Activated naive CD4-positive, alpha-beta T cell treated with anti-CD3 and anti-CD28 coated beads, Interleukin-2, amount 50 U/mL, for 24 hours (primary cell): ENCODE measurements at regions not wholly inside any gene's neighbourhood (a gene's known extent, or its start where the extent isn't known, plus 50 kb on each side); places are given as distances from the start of the nearest gene placed in this dataset.
A peak's percentile ranks its signal among the peaks of the same experiment; 100 is the strongest.
"Not testable (repeated sequence)": the region's sequence is repeated elsewhere in the genome, so short reads cannot be mapped to it uniquely, and the experiment has no call there.

ENCODE experiments used
- H3K27ac Mint-ChIP-seq: one replicate; pipeline ENCODE4 v1.8.0; 2021; ENCODE audit warnings: mild to moderate bottlenecking, mixed read lengths
- H3K27me3 Mint-ChIP-seq: one replicate; pipeline ENCODE4 v1.8.0; 2021; ENCODE audit warnings: mixed read lengths
- H3K36me3 Mint-ChIP-seq: one replicate; pipeline ENCODE4 v1.8.0; 2021; ENCODE audit warnings: mixed read lengths
- H3K4me1 Mint-ChIP-seq: one replicate; pipeline ENCODE4 v1.8.0; 2021; ENCODE audit warnings: mixed read lengths
- H3K4me3 Mint-ChIP-seq: one replicate; pipeline ENCODE4 v1.8.0; 2021; ENCODE audit warnings: mild to moderate bottlenecking, mixed read lengths
- H3K9me3 Mint-ChIP-seq: one replicate; pipeline ENCODE4 v1.8.0; 2021; ENCODE audit warnings: mixed read lengths

- Mint-ChIP-seq H3K4me1 (peaks cover 53% of the 10 kb centered on the region), H3K9me3 (peaks cover 13% of the 10 kb centered on the region), H3K27ac (no peak overlapping the region), H3K4me3 (no peak overlapping the region), H3K27me3 (no peaks in the 10 kb centered on the region), H3K36me3 (no peaks in the 10 kb centered on the region)
These were observed 70.1 kb upstream of the TAB2 start for GRCh38 chr6:149247385-149247763.

DNA sequence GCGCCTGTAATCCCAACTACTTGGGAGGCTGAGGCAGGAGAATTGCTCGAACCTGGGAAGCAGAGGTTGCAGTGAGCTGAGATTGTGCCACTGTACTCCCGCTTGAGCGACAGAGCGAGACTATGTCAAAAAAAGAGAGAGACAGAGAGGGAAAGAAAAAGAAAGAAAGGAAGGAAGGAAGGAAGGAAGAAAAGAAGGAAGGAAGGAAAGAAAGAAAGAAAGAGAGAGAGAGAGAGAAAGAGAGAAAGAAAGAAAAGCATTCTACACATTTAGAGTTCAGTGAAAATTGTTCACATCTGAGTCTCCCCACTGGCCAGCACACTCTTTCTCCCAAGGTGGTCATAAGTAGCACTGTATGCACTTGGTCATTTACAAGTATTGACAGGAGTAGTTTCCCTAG is 69.2 kb upstream of the TAB2 start:
- peaks cover 51% of the 10 kb centered on the region for H3K4me1 Mint-ChIP-seq
- H3K27me3 Mint-ChIP-seq, H3K36me3 Mint-ChIP-seq, H3K27ac Mint-ChIP-seq, H3K4me3 Mint-ChIP-seq: not testable (repeated sequence)
- peaks cover 10% of the 10 kb centered on the region for H3K9me3 Mint-ChIP-seq

DNA sequence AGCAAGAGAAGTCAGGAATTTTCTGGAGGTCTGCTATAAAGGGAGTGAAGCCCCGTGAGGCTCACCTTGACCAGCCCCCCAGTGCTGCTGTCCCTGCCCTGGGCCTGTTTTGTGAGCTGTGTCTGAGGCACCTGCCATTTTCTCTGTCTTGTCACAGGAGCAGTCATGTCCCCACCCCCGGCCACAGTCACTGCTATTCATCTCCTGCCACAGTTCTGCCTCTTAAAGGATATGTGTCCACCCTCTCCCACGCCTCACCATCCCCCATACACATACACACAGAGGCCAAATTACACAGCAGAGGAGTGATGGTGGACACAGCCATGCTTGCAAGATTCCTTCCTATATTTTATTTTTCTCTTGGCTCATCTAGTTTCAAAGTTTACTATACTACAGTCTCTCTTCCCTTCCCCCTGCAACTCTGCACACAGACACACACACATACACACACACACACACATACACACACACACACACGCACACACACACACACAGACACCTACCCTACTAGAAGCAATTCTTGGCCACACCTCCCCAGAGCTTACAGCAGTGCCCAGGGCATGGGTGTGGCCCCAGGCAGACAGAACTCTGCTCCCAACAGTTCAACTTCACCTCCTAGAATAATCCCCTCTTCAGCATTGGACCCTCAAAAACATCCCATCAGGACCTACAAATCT is 68.7 kb upstream of the TAB2 start:
- no peak overlapping the region for H3K27ac Mint-ChIP-seq
- no peaks in the 10 kb centered on the region for H3K36me3 Mint-ChIP-seq
- peak overlapping the region; percentile 3 for H3K4me3 Mint-ChIP-seq
- no peaks in the 10 kb centered on the region for H3K27me3 Mint-ChIP-seq
- H3K9me3 Mint-ChIP-seq, result peaks cover 5% of the 10 kb centered on the region
- peaks cover 45% of the 10 kb centered on the region for H3K4me1 Mint-ChIP-seq

DNA sequence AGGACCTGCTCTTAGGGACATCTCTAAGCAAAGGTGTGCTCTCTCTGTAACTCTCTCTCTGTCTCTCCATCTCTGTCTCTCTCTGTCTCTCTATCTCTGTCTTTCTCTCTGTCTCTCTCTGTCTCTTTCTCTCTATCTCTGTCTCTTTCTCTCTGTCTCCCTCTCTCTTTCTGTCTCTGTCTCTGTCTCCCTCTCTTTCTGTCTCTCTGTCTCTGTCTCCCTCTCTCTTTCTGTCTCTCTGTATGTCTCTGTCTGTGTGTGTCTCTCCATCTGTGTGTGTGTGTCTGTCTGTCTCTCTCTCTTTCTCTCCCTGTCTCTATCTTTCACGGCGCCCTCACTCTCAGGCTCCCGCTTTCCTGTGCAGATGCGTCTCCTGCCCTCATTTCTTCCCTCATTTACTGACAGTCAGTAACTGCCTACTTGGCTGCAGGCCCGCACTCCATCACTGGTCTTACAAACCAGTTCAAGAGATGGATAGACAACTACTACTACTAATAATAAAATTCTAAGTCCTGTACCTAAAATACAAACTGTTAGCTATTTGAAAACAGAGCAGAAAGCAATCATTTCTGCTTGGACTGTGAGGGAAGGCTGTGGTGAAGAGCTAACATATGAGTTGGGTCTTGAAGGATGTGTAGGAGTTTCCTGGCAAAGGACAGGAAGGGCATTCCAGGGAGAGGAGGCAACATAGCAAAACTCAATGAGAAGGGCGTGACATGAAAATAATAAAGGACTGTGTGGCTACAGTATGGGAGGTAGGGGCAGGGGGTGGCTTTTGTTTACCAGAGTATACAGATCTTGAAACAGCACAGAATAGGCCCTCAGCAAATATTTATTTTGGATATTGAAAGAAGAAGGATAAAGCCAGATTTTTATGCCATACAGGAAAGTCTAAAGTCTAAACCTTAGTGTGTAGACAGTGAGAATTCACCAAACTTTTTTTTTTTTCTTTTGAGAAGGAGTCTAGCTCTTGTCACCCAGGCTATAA is 67.8 kb upstream of the TAB2 start:
- no peaks in the 10 kb centered on the region for H3K36me3 Mint-ChIP-seq
- peak overlapping the region; percentile 3 for H3K4me3 Mint-ChIP-seq
- peaks cover 40% of the 10 kb centered on the region for H3K4me1 Mint-ChIP-seq
- peak overlapping the region; percentile 36 for H3K27ac Mint-ChIP-seq
- no peaks in the 10 kb centered on the region for H3K9me3 Mint-ChIP-seq
- H3K27me3 Mint-ChIP-seq, result no peaks in the 10 kb centered on the region

DNA sequence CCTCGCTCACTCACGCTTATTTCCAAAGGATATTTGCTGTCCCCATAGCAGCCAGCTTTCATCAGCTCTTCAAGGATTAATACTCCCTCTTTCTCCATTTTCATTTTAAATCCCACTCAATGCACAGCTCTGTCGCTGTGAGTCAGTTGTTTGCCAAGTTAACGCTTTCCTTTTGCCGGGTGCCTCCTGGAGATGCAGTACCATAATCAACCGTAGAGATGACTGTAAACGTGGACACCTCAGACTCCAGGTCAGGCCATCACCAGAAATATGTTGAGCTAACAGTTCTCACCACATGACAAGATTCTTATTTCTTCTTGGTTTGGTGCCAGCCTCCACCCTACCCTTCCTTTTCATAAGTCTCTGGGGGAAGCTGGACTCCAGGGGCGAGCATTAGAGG is 66.6 kb upstream of the TAB2 start:
- Mint-ChIP-seq H3K4me1 (peaks cover 47% of the 10 kb centered on the region), H3K9me3 (no peaks in the 10 kb centered on the region), H3K27ac (no peak overlapping the region), H3K27me3 (no peaks in the 10 kb centered on the region), H3K4me3 (no peak overlapping the region), H3K36me3 (no peaks in the 10 kb centered on the region)

GRCh38 chr6:149252622-149253021 is 64.9 kb upstream of the TAB2 start:
- Mint-ChIP-seq H3K27ac (peak overlapping the region; percentile 14), H3K27me3 (no peaks in the 10 kb centered on the region), H3K4me1 (peaks cover 36% of the 10 kb centered on the region), H3K4me3 (no peak overlapping the region), H3K36me3 (no peaks in the 10 kb centered on the region), H3K9me3 (no peaks in the 10 kb centered on the region)

DNA sequence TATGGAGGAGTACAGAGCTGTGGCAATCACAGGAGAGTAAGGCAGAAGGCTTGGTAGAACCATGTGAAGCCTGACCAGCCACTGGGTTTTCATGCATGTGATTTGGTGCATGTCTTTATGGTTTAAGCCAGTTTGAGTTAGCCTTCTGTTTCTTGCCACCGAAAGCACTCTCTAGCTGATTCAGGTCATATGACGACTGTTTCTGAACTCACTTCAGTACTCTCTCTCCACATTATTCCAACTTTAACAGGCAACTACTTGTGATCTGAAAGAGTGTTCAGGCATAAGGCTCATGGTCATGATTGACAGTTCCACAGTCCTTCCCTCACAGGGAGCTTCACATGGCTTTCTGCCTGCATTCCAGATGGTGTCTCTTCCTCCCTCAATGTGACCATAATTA is 63.3 kb upstream of the TAB2 start:
- Mint-ChIP-seq H3K36me3 (no peaks in the 10 kb centered on the region), H3K27me3 (no peaks in the 10 kb centered on the region), H3K4me1 (peaks cover 32% of the 10 kb centered on the region), H3K9me3 (no peaks in the 10 kb centered on the region), H3K4me3 (no peak overlapping the region), H3K27ac (no peak overlapping the region)

- Mint-ChIP-seq H3K9me3 (no peaks in the 10 kb centered on the region), H3K27me3 (no peaks in the 10 kb centered on the region), H3K4me1 (peaks cover 57% of the 10 kb centered on the region), H3K27ac (no peak overlapping the region), H3K4me3 (no peak overlapping the region), H3K36me3 (no peaks in the 10 kb centered on the region)
These were observed 57.8 kb upstream of the TAB2 start for GRCh38 chr6:149259753-149260152.

- no peak overlapping the region for H3K4me3 Mint-ChIP-seq
- no peaks in the 10 kb centered on the region for H3K36me3 Mint-ChIP-seq
- peaks cover 60% of the 10 kb centered on the region for H3K4me1 Mint-ChIP-seq
- H3K27me3 Mint-ChIP-seq, result no peaks in the 10 kb centered on the region
- no peaks in the 10 kb centered on the region for H3K9me3 Mint-ChIP-seq
- H3K27ac Mint-ChIP-seq, result peak overlapping the region; percentile 5
These were observed 57.2 kb upstream of the TAB2 start for GRCh38 chr6:149260214-149260874.

- no peaks in the 10 kb centered on the region for H3K36me3 Mint-ChIP-seq
- H3K27ac Mint-ChIP-seq, result peak overlapping the region; percentile 65
- peaks cover 65% of the 10 kb centered on the region for H3K4me1 Mint-ChIP-seq
- no peaks in the 10 kb centered on the region for H3K27me3 Mint-ChIP-seq
- peak overlapping the region; percentile 65 for H3K4me3 Mint-ChIP-seq
- H3K9me3 Mint-ChIP-seq, result no peaks in the 10 kb centered on the region
These were observed 56.0 kb upstream of the TAB2 start for GRCh38 chr6:149261364-149262040.

- peaks cover 65% of the 10 kb centered on the region for H3K4me1 Mint-ChIP-seq
- no peaks in the 10 kb centered on the region for H3K27me3 Mint-ChIP-seq
- no peak overlapping the region for H3K27ac Mint-ChIP-seq
- H3K4me3 Mint-ChIP-seq, result no peak overlapping the region
- no peaks in the 10 kb centered on the region for H3K9me3 Mint-ChIP-seq
- H3K36me3 Mint-ChIP-seq, result no peaks in the 10 kb centered on the region
These were observed 54.2 kb upstream of the TAB2 start for GRCh38 chr6:149263321-149263720.

- Mint-ChIP-seq H3K36me3 (no peaks in the 10 kb centered on the region), H3K27ac (no peak overlapping the region), H3K4me3 (peak overlapping the region; percentile 67), H3K9me3 (no peaks in the 10 kb centered on the region), H3K4me1 (peaks cover 58% of the 10 kb centered on the region), H3K27me3 (no peaks in the 10 kb centered on the region)
These were observed 52.9 kb upstream of the TAB2 start for GRCh38 chr6:149264629-149265028.

- Mint-ChIP-seq H3K27me3 (no peaks in the 10 kb centered on the region), H3K27ac (no peak overlapping the region), H3K36me3 (no peaks in the 10 kb centered on the region), H3K9me3 (peaks cover 4% of the 10 kb centered on the region), H3K4me3 (no peak overlapping the region), H3K4me1 (peaks cover 53% of the 10 kb centered on the region)
These were observed 51.6 kb upstream of the TAB2 start for GRCh38 chr6:149265945-149266344.

GRCh38 chr6:149266659-149267058 is 50.9 kb upstream of the TAB2 start:
- peaks cover 53% of the 10 kb centered on the region for H3K4me1 Mint-ChIP-seq
- H3K9me3 Mint-ChIP-seq, result peaks cover 4% of the 10 kb centered on the region
- H3K27me3 Mint-ChIP-seq, result no peaks in the 10 kb centered on the region
- no peak overlapping the region for H3K27ac Mint-ChIP-seq
- H3K4me3 Mint-ChIP-seq, result no peak overlapping the region
- no peaks in the 10 kb centered on the region for H3K36me3 Mint-ChIP-seq

GRCh38 chr6:149267072-149267471 is 50.4 kb upstream of the TAB2 start:
- Mint-ChIP-seq H3K27ac (no peak overlapping the region), H3K4me1 (peaks cover 53% of the 10 kb centered on the region), H3K4me3 (no peak overlapping the region), H3K27me3 (no peaks in the 10 kb centered on the region), H3K9me3 (peaks cover 4% of the 10 kb centered on the region), H3K36me3 (no peaks in the 10 kb centered on the region)
